Loucy (cell line): ENCODE measurements at regions not wholly inside any gene's neighbourhood (a gene's known extent, or its start where the extent isn't known, plus 50 kb on each side); places are given as distances from the start of the nearest gene placed in this dataset.
"Not testable (repeated sequence)": the region's sequence is repeated elsewhere in the genome, so short reads cannot be mapped to it uniquely, and the experiment has no call there.

Source experiments
- H2AFZ ChIP-seq: fragments of 200-600 bp; sonication (generic); 2 replicates; pipeline ENCODE4 v1.6.0; 2016; ENCODE audit warnings: antibody characterized with exemption, mild to moderate bottlenecking, low read length, moderate library complexity
- H3F3A ChIP-seq: fragments of 200-600 bp; 2 replicates; pipeline ENCODE4 v1.6.0; 2016; ENCODE audit warnings: antibody characterized with exemption, low read depth, mild to moderate bottlenecking
- H3K27me3 ChIP-seq: fragments of 200-600 bp; sonication (generic); 2 replicates; pipeline ENCODE4 v1.6.1; 2014; ENCODE audit warnings: low read length, mild to moderate bottlenecking; ENCODE audit not compliant: insufficient read depth, poor library complexity, severe bottlenecking
- H3K36me3 ChIP-seq: fragments of 200-600 bp; sonication (generic); 2 replicates; pipeline ENCODE4 v1.6.1; 2016; ENCODE audit warnings: low read length; ENCODE audit not compliant: insufficient read depth
- H3K4me1 ChIP-seq: fragments of 200-600 bp; sonication (generic); 2 replicates; pipeline ENCODE4 v1.5.1; 2014; ENCODE audit warnings: low read length, mild to moderate bottlenecking; ENCODE audit not compliant: insufficient read depth, poor library complexity, severe bottlenecking
- H3K4me2 ChIP-seq: fragments of 200-600 bp; sonication (generic); 2 replicates; pipeline ENCODE4 v1.6.0; 2014; ENCODE audit warnings: antibody characterized with exemption, low read length, low read depth, mild to moderate bottlenecking; ENCODE audit not compliant: poor library complexity, severe bottlenecking
- H3K4me3 ChIP-seq: fragments of 200-600 bp; sonication (generic); 2 replicates; pipeline ENCODE4 v1.5.1; 2014; ENCODE audit warnings: low read length, mild to moderate bottlenecking, mixed read lengths; ENCODE audit not compliant: poor library complexity, severe bottlenecking
- H3K79me2 ChIP-seq: fragments of 200-600 bp; sonication (generic); 2 replicates; pipeline ENCODE4 v1.6.1; 2014; ENCODE audit warnings: low read length; ENCODE audit not compliant: insufficient read depth
- H3K9ac ChIP-seq: fragments of 200-600 bp; sonication (generic); 2 replicates; pipeline ENCODE4 v1.6.0; 2014; ENCODE audit warnings: mild to moderate bottlenecking, low read depth, low read length, moderate library complexity; ENCODE audit not compliant: poor library complexity, severe bottlenecking
- H3K9me2 ChIP-seq: fragments of 200-600 bp; sonication (generic); replicated peaks from 2 replicates; pipeline ENCODE4 v1.6.1; 2016; ENCODE audit warnings: low read depth, low read length, mixed read lengths
- H3K9me3 ChIP-seq: fragments of 200-600 bp; sonication (generic); 2 replicates; pipeline ENCODE4 v1.6.1; 2014; ENCODE audit warnings: mild to moderate bottlenecking, antibody characterized with exemption, low read length, low read depth; ENCODE audit not compliant: insufficient read depth
- H4K20me1 ChIP-seq: fragments of 200-600 bp; sonication (generic); 2 replicates; pipeline ENCODE4 v1.6.0; 2014; ENCODE audit warnings: antibody characterized with exemption, low read length, mild to moderate bottlenecking; ENCODE audit not compliant: insufficient read depth, poor library complexity, severe bottlenecking
- CTCF ChIP-seq: fragments of 200-600 bp; sonication (generic); conservative IDR thresholded peaks from 2 replicates; pipeline ENCODE4 v1.5.1; 2014; ENCODE audit warnings: mild to moderate bottlenecking, antibody characterized with exemption, low read length
- EZH2phosphoT487 ChIP-seq: fragments of 200-600 bp; IDR thresholded peaks from 2 replicates; pipeline ENCODE4 v1.6.1; 2018; ENCODE audit warnings: antibody characterized with exemption, mild to moderate bottlenecking, moderate library complexity, borderline replicate concordance

DNA sequence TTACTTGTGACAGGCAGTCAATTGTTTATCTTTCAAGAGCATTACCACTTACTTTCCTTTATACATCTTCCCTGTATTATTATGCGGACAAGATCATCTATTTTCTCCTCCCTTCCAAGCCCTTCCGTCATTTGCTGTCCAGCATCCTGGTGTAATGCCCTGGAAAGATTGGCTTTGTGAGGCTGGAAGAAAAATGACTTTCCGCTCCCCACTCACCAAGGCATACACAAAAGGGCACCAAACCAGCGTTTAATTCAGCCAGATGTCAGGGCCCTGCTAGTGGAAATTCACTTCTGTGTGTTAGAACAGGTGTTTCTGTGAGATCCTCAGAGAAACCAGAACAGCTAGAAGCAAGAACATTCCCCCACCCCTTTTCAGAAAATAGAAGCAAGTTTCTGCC lies 128.1 kb upstream of the NANOS1 start:
- no peak overlapping the region for H3K4me2 ChIP-seq
- no peaks in the 10 kb centered on the region for H3K9me3 ChIP-seq
- no peaks in the 10 kb centered on the region for H3K79me2 ChIP-seq
- H3K36me3 ChIP-seq = no peaks in the 10 kb centered on the region
- no peaks in the 10 kb centered on the region for H4K20me1 ChIP-seq
- H3K9ac ChIP-seq = no peak overlapping the region
- H3K4me3 ChIP-seq = no peak overlapping the region
- H3K4me1 ChIP-seq = no peaks in the 10 kb centered on the region
- H3K27me3 ChIP-seq = no peaks in the 10 kb centered on the region
- no peaks in the 10 kb centered on the region for H3F3A ChIP-seq
- TF ChIP-seq EZH2phosphoT487 (no peak), CTCF (no peak)
- no peaks in the 10 kb centered on the region for H3K9me2 ChIP-seq
- no peak overlapping the region for H2AFZ ChIP-seq

GRCh38 chr10:118901906-118902305 lies 127.6 kb upstream of the NANOS1 start:
- H3K9me3 ChIP-seq = no peaks in the 10 kb centered on the region
- H3K4me1 ChIP-seq = no peaks in the 10 kb centered on the region
- H3K9me2 ChIP-seq = no peaks in the 10 kb centered on the region
- H3K4me3 ChIP-seq = no peak overlapping the region
- no peaks in the 10 kb centered on the region for H3F3A ChIP-seq
- no peak overlapping the region for H3K9ac ChIP-seq
- no peak overlapping the region for H2AFZ ChIP-seq
- no peaks in the 10 kb centered on the region for H3K79me2 ChIP-seq
- H3K27me3 ChIP-seq = no peaks in the 10 kb centered on the region
- H4K20me1 ChIP-seq = no peaks in the 10 kb centered on the region
- H3K36me3 ChIP-seq = no peaks in the 10 kb centered on the region
- no peak for TF ChIP-seq CTCF
- no peak for TF ChIP-seq EZH2phosphoT487
- H3K4me2 ChIP-seq = no peak overlapping the region

DNA sequence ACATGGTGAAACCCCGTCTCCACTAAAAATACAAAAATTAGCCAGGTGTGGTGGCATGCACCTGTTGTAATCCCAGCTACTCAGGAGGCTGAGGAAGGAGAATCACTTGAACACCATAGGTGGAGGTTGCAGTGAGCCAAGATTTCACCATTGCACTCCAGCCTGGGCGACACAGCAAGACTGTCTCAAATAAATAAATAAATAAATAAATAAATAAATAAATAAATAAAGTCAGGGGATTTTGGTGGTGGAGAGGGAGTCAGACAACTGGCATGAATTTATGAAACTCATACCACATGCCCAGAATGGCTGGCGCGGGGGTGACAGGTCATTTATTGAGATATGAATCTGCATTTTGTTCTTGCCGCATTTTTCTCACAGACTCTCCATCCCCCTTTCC lies 126.9 kb upstream of the NANOS1 start:
- not testable (repeated sequence) for H3K79me2 ChIP-seq, H3F3A ChIP-seq, H3K27me3 ChIP-seq, H3K4me3 ChIP-seq, H3K36me3 ChIP-seq, H2AFZ ChIP-seq, H3K4me2 ChIP-seq, H4K20me1 ChIP-seq, H3K4me1 ChIP-seq, H3K9me2 ChIP-seq, H3K9me3 ChIP-seq, H3K9ac ChIP-seq

GRCh38 chr10:118903251-118903650 lies 126.3 kb upstream of the NANOS1 start:
- no peak overlapping the region for H3K9ac ChIP-seq
- H3K9me3 ChIP-seq = no peaks in the 10 kb centered on the region
- TF ChIP-seq EZH2phosphoT487 = no peak
- no peaks in the 10 kb centered on the region for H4K20me1 ChIP-seq
- no peak overlapping the region for H3K4me3 ChIP-seq
- no peaks in the 10 kb centered on the region for H3F3A ChIP-seq
- no peaks in the 10 kb centered on the region for H3K79me2 ChIP-seq
- no peak overlapping the region for H2AFZ ChIP-seq
- no peaks in the 10 kb centered on the region for H3K9me2 ChIP-seq
- no peaks in the 10 kb centered on the region for H3K4me1 ChIP-seq
- no peak overlapping the region for H3K4me2 ChIP-seq
- no peaks in the 10 kb centered on the region for H3K36me3 ChIP-seq
- H3K27me3 ChIP-seq = no peaks in the 10 kb centered on the region
